HG03095 (cell line): ENCODE measurements at regions not wholly inside any gene's neighbourhood (a gene's known extent, or its start where the extent isn't known, plus 50 kb on each side); places are given as distances from the start of the nearest gene placed in this dataset.
"Not testable (repeated sequence)": the region's sequence is repeated elsewhere in the genome, so short reads cannot be mapped to it uniquely, and the experiment has no call there.

ENCODE experiments used
- ATAC-seq: cut with Tn5 transposase; IDR thresholded peaks from one replicate; pipeline ENCODE4 v1.9.1; 2021; ENCODE audit warnings: moderate library complexity; ENCODE audit not compliant: unreplicated experiment

- no peak for ATAC-seq
Observed at GRCh38 chr6:97995158-97995557, 712.1 kb upstream of the MMS22L start.

- no peak for ATAC-seq
Observed at GRCh38 chr6:98002678-98003077, 719.7 kb upstream of the MMS22L start.

GRCh38 chr6:98014442-98015201 lies 731.6 kb upstream of the MMS22L start:
- ATAC-seq = no peak

- no peak for ATAC-seq
Observed at GRCh38 chr6:98016565-98016964, 733.5 kb upstream of the MMS22L start.

GRCh38 chr6:98020222-98020621 lies 737.2 kb upstream of the MMS22L start:
- no peak for ATAC-seq

GRCh38 chr6:98024359-98024758 lies 741.3 kb upstream of the MMS22L start:
- no peak for ATAC-seq

- no peak for ATAC-seq
Observed at GRCh38 chr6:98027898-98028297, 744.9 kb upstream of the MMS22L start.

GRCh38 chr6:98033617-98034016 lies 750.6 kb upstream of the MMS22L start:
- no peak for ATAC-seq

- no peak for ATAC-seq
Observed at GRCh38 chr6:98036344-98036923, 753.4 kb upstream of the MMS22L start.

GRCh38 chr6:98037571-98037970 lies 754.6 kb upstream of the MMS22L start:
- no peak for ATAC-seq

GRCh38 chr6:98039443-98039842 lies 756.4 kb upstream of the MMS22L start:
- no peak for ATAC-seq

- ATAC-seq = no peak
Observed at GRCh38 chr6:98039904-98040607, 757.0 kb upstream of the MMS22L start.

- ATAC-seq = no peak
Observed at GRCh38 chr6:98041056-98041455, 758.0 kb upstream of the MMS22L start.

GRCh38 chr6:98041921-98042320 lies 758.9 kb upstream of the MMS22L start:
- ATAC-seq = no peak

GRCh38 chr6:98044151-98044561 lies 761.1 kb upstream of the MMS22L start:
- ATAC-seq = no peak

GRCh38 chr6:98044791-98045470 lies 761.9 kb upstream of the MMS22L start:
- no peak for ATAC-seq

- ATAC-seq = no peak
Observed at GRCh38 chr6:98047164-98047563, 764.1 kb upstream of the MMS22L start.

GRCh38 chr6:98047871-98048270 lies 764.9 kb upstream of the MMS22L start:
- no peak for ATAC-seq

GRCh38 chr6:98054453-98054852 lies 771.4 kb upstream of the MMS22L start:
- no peak for ATAC-seq

- ATAC-seq = no peak
Observed at GRCh38 chr6:98056955-98057354, 773.9 kb upstream of the MMS22L start.

GRCh38 chr6:98067375-98067774 lies 767.0 kb upstream of the POU3F2 start:
- no peak for ATAC-seq

- not testable (repeated sequence) for ATAC-seq
Observed at GRCh38 chr6:98088537-98088936, 745.8 kb upstream of the POU3F2 start.
